NCI-H1105 treated with DMSO at 0.1 percent for 48 hours (cell line): ENCODE measurements at regions not wholly inside any gene's neighbourhood (a gene's known extent, or its start where the extent isn't known, plus 50 kb on each side); places are given as distances from the start of the nearest gene placed in this dataset.
A peak's percentile ranks its signal among the peaks of the same experiment; 100 is the strongest.
"Not testable (repeated sequence)": the region's sequence is repeated elsewhere in the genome, so short reads cannot be mapped to it uniquely, and the experiment has no call there.

Experiments used
- DNase-seq: peaks from one replicate; lab custom pipeline; 2025; lab: John Stamatoyannopoulos, UW

GRCh38 chr2:76697439-76697838 is 824.7 kb downstream of the LRRTM4 start:
- DNase-seq = not testable (repeated sequence)

DNA sequence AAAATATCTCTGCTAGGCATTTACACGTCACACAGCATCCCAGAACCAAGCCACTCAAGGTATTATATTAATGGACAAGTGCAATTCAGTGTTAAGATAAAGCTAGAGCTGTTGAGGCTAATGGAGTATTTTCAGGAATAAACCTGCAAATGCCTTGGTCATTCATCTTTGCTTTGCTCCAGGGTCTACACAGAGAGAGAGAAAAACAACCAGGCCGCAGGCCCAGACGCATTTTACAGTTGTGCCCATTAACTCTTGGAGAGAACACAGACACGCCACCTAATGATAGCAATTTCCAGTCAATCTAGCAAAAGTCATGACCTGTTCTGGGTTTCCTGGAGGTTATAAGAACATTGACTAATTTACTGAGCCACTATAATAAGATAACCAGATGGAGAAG is 829.3 kb downstream of the LRRTM4 start:
- DNase-seq = peak; percentile 24

- no peak for DNase-seq
Measured at GRCh38 chr2:76688732-76689131, 833.4 kb downstream of the LRRTM4 start.

GRCh38 chr2:76687923-76688322 is 834.3 kb downstream of the LRRTM4 start:
- DNase-seq = no peak

DNA sequence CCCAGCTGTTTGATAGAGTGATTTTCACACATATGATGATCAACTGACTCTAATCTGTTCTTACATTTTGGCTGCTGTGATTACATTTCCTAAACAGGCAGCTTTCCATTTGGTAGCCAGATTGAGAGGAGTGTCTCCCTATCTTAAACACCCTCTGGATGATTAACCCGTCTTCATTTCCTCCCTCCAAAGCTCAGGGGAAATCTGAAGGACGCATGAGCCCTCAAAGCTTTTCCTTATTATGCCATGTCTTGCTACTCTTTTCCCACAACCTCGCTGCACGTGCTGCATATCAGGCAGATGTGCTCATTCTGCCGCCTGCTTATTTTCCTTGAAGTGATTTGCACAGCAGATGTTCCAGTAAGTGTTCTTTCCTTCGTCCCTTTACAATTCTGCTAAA is 837.4 kb downstream of the LRRTM4 start:
- DNase-seq = no peak

DNA sequence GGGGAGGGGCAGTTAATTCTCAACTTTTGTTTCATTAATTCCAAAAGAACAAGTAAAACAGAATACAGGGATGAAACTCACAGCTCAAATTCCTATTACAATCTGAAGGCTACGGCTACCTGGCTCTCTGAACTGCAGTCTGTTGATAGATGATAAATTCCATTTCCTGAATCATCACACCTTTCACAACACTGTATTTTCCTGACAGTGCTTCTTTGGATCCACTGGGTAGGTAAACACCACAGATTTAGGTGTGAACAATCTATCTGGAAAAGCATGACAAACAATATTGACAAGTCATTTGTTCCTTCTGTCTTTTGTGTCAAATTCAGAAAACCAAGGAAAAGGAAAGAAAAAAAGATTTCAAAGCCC is 843.2 kb downstream of the LRRTM4 start:
- DNase-seq = no peak

- no peak for DNase-seq
Measured at GRCh38 chr2:76678383-76679024, 843.7 kb downstream of the LRRTM4 start.

GRCh38 chr2:76675212-76675611 is 847.0 kb downstream of the LRRTM4 start:
- DNase-seq = no peak

DNA sequence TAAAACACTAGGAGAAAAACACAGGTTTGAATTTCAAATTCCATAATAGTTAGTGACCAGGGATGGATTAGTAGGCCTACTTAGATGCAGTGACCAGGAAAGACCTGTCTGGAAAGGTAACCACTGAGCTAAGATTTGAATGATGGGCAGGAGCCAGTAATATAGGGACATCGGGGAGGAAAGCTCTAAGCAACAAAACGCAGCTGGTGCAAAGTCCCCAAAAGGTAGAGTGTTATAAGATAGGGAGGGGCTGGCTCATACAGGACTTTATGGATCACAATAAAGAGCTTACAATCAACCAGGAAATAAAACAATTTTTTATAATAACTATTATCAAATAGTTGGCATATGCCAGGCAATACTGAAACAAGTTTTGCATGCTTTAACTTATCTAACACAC is 849.4 kb downstream of the LRRTM4 start:
- no peak for DNase-seq

DNA sequence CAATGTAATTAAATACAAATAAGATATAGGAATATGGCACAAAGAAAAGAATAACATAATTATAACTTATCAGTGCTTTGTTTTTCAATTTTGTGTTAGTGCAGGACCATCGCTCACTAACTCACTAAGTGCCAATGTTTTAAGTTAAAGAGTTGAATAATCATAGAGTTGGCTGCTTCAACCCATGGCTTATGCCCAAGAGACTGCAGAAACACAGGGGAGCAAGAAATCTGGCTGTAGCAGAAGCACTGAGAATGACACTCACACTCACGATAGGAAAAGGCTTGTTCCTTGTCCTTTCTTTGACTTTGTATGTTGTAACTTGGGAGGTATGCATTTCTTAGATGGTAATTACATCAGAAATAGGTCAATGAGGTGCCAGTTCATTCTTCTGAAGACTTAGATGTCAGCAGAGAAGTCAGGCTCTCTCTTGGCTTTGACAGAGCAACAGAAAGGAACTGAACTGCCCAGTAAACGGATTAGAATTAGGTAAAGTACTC is 852.2 kb downstream of the LRRTM4 start:
- no peak for DNase-seq

GRCh38 chr2:76668279-76668678 is 853.9 kb downstream of the LRRTM4 start:
- no peak for DNase-seq

DNA sequence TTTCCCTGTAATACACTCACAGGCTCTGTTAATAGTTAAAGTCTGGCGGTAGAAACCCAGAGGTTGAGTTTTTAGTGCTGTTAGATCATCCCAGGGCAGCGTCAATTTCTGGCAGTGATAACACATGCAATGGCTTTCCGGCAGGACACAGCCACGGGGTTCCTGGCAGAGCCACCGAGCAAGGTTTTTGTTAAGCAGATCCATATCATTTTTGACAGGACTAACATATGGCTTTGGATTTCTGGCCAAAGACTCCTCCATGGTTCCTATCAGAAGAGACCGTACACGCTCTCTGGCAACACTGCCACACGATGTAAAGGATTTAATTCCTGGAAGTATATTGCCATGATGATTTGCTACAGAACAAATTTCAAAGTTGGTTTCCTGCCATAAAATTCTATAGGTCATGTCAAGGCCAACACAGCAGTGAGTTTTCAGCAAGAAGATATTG is 854.3 kb downstream of the LRRTM4 start:
- no peak for DNase-seq

DNA sequence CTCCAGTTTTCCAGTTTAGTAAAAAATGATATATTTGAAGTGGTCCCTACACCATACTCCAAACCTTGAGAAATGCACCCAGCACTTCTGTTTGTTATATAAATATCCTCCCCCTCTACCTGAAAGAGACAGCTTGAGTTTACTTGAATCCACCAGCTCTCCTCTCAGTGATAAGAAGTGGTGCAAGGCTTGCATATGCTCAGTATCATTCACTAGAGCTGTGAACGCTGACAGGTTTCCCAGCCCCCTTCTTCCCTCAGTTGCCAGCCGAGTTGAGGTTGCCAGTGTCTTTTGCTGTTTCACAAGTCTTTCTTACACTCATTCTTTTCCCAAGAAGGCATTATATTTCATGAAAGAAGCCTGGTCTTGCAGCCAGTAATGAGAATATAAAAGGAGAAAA is 880.0 kb downstream of the LRRTM4 start:
- DNase-seq = no peak

DNA sequence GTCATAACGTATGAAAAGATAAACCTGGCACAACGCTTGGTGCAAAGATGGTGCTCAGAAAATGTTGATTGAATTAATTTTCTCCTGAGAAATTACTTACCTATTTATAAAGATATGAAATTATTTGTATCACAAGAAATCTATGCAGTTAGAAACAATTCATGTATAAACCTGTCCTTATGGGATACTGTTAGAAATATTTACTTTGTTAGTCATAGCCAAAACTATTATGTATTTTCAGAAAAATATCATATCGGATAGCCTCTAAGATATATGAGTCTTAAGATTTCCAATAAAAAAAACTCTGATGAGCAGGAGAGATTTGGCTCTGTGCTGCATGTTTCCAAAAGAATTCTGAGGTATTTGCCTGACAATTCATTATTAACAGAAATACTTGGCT is 880.7 kb downstream of the LRRTM4 start:
- DNase-seq = no peak

DNA sequence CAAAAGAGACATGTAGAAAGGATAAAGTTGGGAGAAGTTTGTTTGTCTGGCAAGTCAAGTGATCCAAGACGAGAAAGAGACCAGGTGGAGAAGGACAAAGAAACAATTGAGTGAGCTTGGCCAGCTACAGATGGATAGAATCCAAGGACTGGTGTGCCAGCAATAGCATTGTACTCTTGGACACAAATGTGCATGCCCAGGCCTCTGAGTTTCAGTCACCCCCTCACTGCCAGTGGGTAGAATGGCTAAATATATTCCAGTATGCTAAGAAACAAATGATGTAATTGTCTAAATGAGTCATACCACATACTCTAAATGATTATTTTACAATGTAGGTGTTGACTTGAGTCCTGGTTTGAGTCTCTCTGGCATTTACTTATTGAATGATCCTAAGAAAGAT is 881.3 kb downstream of the LRRTM4 start:
- peak; percentile 30 for DNase-seq

GRCh38 chr2:76639171-76639680 is 883.0 kb downstream of the LRRTM4 start:
- peak; percentile 55 for DNase-seq

GRCh38 chr2:76633276-76633921 is 888.8 kb downstream of the LRRTM4 start:
- no peak for DNase-seq

- no peak for DNase-seq
Measured at GRCh38 chr2:76625101-76625500, 897.1 kb downstream of the LRRTM4 start.

GRCh38 chr2:76613330-76613729 is 902.6 kb upstream of the GCFC2 start:
- no peak for DNase-seq

DNA sequence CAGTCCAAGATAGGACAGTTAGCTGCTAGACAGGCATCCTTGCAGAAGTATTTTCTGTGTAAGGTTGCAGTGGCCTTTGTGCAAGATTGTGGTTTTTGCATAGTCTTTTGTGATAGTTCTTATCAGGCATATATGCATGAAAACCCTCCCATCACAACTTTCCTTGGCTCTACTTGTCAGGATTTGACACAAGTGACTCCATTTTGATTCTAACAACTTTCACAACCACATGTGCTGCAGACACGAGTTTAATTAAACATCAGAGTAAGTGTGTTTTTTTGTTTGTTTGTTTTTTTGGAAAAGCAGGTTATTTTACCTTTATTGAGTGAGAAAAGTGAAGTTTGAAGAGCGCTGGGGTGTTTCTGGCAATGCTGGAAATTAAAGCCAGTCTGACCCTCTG is 902.0 kb upstream of the GCFC2 start:
- no peak for DNase-seq

DNA sequence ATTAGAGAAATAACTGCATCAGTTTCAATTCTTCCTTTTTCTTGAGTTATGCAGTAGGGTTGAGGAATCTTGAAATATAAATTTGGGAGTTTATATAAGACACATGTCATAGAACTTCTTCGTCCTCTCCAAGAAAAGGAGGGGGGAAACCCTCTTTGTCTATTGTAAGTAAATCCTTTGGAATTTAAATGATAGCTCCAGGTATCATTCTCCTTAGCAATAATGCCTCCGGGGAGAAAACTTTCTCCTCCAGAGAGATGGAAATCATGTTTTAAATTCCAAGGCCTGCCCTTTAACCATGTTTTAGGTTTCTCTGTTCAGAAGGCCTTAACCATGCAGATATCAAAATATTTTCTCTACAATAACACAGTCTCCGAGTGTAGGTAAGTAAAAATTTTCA is 899.7 kb upstream of the GCFC2 start:
- no peak for DNase-seq

GRCh38 chr2:76599732-76600368 is 889.1 kb upstream of the GCFC2 start:
- DNase-seq = peak; percentile 83

DNA sequence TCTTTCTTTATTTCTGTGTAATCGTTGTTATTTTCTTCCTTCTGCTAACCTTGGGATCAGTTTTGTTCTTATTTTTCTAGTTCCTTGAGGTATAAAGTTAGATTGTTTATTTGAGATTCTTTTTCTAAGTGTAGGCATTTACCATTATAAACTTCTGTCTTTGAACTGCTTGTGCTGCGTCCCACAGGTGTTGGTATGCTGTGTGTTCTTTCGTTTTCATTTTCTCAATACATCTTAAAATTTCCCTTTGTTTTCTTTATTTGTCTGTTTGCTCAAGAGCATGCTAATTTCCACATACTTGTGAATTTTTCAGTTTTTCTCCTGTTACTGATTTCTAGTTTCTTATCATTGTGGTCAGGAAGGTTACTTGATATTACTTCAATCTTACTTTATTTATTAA is 873.8 kb upstream of the GCFC2 start:
- DNase-seq = no peak
